SKM-1 treated with dmso at 0.1 percent for 144 hours (cell line): ENCODE measurements at regions not wholly inside any gene's neighbourhood (a gene's known extent, or its start where the extent isn't known, plus 50 kb on each side); places are given as distances from the start of the nearest gene placed in this dataset.

ENCODE experiments used
- DNase-seq: peaks from one replicate; lab custom pipeline; 2025; ENCODE audit not compliant: unreplicated experiment; lab: John Stamatoyannopoulos, UW

DNA sequence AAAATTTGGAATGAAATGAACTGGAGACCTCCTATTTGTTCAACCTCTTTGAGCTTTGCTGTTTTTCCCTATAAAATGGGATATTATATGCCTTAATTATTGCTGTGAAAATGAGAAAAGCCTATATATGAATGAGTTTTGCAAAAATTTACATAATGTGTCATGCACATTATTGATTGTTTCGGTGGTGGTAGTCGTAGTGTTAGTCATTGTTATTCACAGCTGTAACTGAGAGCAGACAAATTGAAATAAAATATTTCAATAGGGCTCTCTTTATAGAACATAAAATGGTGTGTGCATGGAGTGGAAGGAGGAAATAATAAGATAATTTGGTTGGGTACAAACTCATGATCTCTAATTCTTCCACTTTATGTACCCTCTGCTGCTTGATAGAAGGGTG, 153.7 kb upstream of the GADL1 start:
- DNase-seq: no peak

DNA sequence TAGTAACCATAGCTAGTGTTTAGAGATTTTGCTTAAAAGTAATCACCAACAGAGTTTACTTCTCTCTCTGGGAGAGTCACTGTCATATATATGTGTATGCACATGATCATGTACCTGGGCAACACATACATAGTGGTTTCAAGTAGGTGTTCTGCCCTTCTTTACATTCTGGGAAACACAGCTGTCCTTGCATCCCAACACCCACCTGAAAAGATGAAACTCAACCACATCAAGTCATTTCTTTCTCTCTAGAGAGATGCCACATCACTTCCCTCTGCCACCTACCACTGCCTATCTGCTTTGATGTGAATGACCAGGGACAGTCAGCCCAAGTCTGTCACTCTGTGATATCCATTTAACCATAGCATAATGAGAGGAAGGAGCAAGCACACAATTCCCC, 155.8 kb upstream of the GADL1 start:
- DNase-seq: no peak

DNA sequence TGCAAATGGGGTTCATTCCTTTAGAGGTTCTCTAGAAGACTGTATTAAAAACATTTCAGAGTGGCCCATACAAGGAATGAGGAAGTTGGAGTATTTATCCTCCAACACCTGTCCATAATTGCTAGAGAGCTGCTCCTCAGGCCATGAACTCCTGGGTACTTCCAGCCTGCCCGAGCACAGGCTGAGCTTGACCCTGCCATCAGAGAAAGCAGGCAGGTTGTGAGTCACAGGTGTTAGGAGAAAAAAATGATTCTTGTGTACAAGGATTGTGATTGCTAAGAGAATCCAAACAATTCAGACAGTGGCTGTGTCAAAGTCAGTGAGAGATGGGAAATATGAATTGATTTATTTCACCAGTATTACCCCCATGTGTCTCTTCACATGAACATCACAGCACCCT, 156.8 kb upstream of the GADL1 start:
- no peak for DNase-seq

DNA sequence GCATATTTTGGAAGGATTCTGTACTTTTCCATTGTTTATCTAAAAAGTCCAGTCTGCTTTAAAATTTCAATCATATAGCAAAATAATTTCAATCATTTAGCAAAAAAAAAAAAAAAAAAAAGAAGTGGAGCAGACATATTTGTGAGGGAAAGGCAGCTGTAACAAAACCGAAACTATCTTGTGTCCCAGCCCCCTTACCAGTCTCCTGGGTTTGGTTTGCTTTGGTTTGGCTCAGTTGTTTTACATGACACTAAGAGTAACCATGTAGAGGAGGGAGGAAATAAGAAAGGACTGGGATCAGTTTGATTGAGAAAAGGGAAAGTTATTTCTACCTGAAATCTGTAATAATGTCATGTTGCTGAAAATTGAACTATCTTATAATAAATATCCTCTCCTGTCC, 158.8 kb upstream of the GADL1 start:
- no peak for DNase-seq

GRCh38 chr3:31054032-31054431, 159.6 kb upstream of the GADL1 start:
- no peak for DNase-seq

DNA sequence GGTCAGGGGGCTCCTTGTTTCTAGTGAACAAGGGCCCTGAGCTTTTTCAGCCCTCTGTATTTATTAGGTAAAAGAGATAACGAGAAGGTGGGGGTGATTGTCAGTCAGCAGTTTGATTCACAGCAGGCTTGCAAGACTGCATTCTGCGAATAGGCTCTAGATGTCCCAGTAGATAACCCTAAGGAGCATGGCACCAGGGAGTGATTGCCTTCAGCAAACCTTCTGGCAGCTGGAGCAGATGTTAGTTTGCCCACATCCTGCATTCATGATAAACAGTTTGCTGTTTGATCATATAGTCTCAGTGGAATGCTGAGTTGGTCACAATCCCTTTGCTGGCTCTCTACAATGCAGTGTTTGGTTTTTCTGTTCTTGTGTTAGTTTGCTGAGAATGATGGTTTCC, 161.3 kb upstream of the GADL1 start:
- DNase-seq: no peak

DNA sequence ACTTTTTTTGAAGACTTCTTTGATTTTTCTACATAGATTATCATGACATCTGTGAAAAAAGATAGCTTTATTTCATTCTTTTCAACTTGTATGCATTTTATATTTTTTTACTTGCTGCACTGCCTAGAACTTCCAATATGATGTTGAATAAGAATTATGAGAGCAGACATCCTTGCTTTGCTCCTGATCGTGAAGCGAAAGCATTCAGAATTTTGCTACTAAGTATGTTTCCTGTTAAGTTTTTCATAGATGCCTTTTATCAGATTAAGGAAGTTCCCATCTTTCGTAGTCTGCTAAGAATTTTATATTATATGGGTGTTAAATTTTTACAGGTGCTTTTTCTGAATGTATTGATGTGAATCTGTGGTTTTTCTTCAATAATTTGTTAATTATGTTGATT, 163.4 kb upstream of the GADL1 start:
- DNase-seq: no peak

GRCh38 chr3:31064021-31064420, 169.6 kb upstream of the GADL1 start:
- DNase-seq: no peak

DNA sequence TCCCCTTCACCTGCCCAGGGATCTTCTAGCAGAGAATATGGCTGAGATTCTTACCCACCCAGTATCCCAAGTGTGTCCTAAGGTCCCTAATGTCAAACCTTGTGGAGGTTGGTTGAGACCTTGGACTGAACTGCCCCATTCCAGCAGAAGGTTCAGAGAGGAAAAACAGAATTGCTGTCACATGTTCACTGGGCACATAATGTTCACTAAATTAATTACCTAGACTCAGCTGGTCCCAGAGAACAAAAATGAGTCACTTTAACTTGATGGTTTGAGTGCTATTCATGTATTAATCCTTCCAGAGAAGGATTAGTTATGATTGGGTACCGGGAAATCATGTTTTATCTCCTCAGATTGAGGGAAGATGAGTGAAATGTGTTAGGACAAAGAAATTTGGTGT, 171.3 kb upstream of the GADL1 start:
- DNase-seq: no peak

GRCh38 chr3:31067004-31067403, 172.5 kb upstream of the GADL1 start:
- DNase-seq: no peak

GRCh38 chr3:31075471-31075870, 181.0 kb upstream of the GADL1 start:
- DNase-seq: no peak

DNA sequence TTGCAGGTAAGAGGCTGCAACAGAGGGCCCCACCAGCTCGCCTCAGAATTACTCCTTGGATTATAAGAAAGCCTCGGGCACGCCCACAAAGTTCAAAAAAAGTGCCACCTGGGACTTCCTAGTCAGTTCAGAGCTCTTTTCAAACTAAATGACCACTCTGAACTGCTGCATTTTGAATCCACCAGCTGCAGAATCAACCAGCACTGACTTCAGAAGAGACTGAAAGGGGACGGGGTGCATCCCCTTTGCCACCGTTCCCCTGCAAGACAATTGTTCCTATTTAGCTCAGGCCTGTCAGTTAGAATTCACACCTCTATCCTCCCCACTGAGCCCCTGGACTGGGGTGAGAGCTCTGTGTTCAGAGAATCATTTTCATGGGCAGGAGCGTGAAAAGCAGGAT, 181.4 kb upstream of the GADL1 start:
- DNase-seq: no peak

GRCh38 chr3:31077021-31077601, 182.7 kb upstream of the GADL1 start:
- no peak for DNase-seq

DNA sequence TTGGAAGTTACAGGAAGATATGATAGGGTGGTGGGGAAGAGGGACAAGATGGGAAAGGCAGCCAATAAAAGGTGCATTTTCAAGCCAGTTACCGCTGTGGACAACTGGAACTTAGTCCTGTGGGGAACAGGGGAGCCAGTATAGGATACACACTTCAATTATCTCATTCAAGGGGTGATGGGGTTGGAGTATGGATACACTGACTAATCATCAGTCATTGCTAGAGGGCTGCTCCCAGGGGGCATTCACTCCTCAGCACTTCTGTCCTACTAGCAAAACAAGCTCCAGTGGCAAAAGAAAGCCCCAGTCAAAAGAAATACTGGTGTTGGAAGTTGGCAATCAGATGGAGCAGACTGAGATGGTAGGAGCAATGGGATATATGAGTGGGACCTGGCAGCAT, 183.4 kb upstream of the GADL1 start:
- no peak for DNase-seq

GRCh38 chr3:31079689-31080088, 185.2 kb upstream of the GADL1 start:
- no peak for DNase-seq

DNA sequence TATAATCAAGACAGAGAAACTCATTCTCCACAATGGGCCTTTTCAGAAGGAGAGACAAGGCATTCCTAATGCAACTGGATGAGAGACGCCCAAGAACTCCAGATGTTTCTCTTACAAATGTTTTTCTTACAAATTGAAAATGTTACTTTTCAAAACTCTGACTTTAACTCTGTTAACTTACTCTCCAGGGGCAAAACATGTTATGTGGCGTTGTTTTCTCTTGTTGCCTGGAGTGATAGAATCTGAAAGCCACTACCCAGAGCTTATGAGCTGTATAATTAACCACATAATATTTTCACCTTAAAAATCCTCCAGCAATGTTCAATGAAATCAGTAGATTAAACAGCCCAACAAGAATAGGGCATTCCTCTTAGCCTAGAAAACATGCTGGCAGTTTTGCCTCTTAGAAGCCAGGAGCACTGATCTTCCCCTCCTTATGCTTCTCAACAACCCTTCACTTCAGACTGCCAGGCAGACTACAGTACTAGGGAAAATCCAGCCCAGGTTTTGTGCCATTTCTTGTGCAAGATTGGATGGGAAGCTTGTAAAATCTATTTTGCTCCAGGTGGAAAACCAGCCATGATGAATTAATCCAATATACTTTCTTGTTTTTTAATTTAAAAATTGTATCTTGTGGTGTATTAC, 186.7 kb upstream of the GADL1 start:
- DNase-seq: no peak

DNA sequence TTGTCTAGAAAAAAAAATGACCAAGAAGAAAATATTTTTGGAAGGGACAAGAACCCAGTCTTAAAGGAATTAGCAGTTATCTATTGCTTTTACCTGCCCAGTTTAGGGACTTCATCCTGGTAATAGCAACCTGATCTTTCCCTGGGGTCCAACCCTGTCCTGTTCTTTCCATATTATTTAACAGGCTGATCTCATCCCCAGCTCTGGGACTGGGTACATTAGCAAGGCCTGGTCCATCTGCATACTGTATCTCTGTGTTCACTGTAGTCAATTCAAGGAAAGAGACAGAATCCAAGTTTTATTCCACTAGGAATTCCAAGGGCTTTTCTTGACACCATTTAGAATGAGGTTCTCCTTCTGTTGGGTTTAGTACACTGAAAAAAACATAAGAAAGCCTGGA, 191.7 kb upstream of the GADL1 start:
- DNase-seq: no peak

- DNase-seq: no peak
Observed at GRCh38 chr3:31086698-31087097, 192.2 kb upstream of the GADL1 start.

DNA sequence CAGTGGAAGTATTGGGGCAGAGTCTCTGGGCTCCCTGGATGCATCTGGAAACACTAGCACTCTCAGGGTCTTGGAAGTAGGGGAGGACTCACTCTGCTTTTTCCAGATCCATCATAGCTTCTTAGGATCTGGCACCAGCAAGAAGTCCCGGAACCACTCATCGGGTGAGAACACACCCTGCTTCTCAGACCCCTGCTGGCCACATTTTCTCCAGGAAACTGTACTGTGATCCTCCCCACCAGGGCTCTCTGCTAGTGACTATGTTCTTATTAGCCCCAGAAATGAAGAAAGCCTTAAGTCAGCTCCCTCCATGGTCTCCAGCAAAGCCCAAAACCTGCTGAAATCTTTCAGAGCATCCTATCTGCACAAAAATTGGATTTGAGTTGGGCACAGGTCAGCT, 197.3 kb upstream of the GADL1 start:
- DNase-seq: no peak

- DNase-seq: no peak
Observed at GRCh38 chr3:31092748-31093589, 198.5 kb upstream of the GADL1 start.

- no peak for DNase-seq
Observed at GRCh38 chr3:31093606-31094005, 199.1 kb upstream of the GADL1 start.

- DNase-seq: no peak
Observed at GRCh38 chr3:31094048-31094447, 199.6 kb upstream of the GADL1 start.
